ENCODE measurements at regions not wholly inside any gene's neighbourhood (a gene's known extent, or its start where the extent isn't known, plus 50 kb on each side); places are given as distances from the start of the nearest gene placed in this dataset.

DNA sequence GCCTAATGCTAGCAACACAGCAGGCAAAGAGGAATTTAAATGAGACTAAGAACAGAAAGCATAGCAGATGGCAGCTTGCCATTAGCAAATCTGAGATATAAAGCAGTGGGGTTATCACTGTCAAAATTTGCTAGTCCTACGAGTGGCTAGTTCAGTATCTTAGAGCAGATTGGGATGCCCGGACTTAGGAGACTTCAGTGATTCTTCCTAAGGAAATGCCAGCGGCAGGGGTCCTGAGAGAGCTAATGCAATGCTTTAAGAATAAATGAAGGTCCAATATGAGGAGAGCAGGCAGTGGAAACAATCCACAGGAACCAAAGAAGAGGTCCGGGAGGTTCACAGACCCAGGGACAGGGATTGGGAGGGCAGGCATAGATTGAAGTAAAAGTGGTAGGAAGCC is 169.3 kb upstream of the NPSR1 start:
- no peaks in the 10 kb centered on the region for H3K36me3 Mint-ChIP-seq (ENCODE audit: insufficient read depth, unreplicated experiment)
- intact Hi-C loops (cut with micrococcal nuclease), result no loop called here
- H3K27ac Mint-ChIP-seq (ENCODE audit: low read depth, unreplicated experiment), result no peak overlapping the region
- TF ChIP-seq, protein P1, sequence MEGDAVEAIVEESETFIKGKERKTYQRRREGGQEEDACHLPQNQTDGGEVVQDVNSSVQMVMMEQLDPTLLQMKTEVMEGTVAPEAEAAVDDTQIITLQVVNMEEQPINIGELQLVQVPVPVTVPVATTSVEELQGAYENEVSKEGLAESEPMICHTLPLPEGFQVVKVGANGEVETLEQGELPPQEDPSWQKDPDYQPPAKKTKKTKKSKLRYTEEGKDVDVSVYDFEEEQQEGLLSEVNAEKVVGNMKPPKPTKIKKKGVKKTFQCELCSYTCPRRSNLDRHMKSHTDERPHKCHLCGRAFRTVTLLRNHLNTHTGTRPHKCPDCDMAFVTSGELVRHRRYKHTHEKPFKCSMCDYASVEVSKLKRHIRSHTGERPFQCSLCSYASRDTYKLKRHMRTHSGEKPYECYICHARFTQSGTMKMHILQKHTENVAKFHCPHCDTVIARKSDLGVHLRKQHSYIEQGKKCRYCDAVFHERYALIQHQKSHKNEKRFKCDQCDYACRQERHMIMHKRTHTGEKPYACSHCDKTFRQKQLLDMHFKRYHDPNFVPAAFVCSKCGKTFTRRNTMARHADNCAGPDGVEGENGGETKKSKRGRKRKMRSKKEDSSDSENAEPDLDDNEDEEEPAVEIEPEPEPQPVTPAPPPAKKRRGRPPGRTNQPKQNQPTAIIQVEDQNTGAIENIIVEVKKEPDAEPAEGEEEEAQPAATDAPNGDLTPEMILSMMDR (IDR thresholded peaks at IDR 0.05; ENCODE audit: unreplicated experiment), result no peak
- H3K9me3 Mint-ChIP-seq (ENCODE audit: unreplicated experiment), result peaks cover 14% of the 10 kb centered on the region
- no peaks in the 10 kb centered on the region for H3K27me3 Mint-ChIP-seq (ENCODE audit: insufficient read depth, unreplicated experiment)
- DNase-seq (ENCODE audit: unreplicated experiment), result no peak
- ChIA-PET POLR2A (no interaction called here), CTCF (no interaction called here)
- no TSS peak for BruUV-seq (replicated peaks)
- no peaks in the 10 kb centered on the region for H3K4me1 Mint-ChIP-seq (ENCODE audit: insufficient read depth, unreplicated experiment)
- H3K4me3 Mint-ChIP-seq (ENCODE audit: unreplicated experiment), result no peak overlapping the region

DNA sequence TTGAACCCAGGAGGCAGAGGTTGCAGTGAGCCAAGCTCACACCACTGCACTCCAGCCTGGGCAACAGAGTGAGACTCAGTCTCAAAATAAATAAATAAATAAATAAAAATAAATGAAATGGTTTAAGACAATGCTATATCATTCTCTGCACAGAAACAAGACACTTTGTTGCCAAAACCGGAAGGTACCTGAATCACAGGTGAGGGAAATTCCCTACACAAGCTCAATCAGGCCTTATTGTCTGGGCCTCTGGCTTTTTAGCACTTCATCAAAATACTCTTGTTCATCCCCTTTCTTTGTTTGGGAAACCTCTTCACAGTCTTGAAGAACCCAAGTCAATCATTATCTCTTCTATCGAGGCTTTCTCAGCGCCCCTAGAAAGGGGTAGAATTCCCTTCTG is 166.1 kb upstream of the NPSR1 start:
- Mint-ChIP-seq H3K36me3 (ENCODE audit: insufficient read depth, unreplicated experiment) (no peaks in the 10 kb centered on the region), H3K27me3 (ENCODE audit: insufficient read depth, unreplicated experiment) (no peaks in the 10 kb centered on the region), H3K9me3 (ENCODE audit: unreplicated experiment) (peaks cover 8% of the 10 kb centered on the region), H3K4me1 (ENCODE audit: insufficient read depth, unreplicated experiment) (no peaks in the 10 kb centered on the region), H3K4me3 (ENCODE audit: unreplicated experiment) (no peak overlapping the region), H3K27ac (ENCODE audit: low read depth, unreplicated experiment) (no peak overlapping the region)
- TF ChIP-seq, protein P1 (IDR thresholded peaks at IDR 0.05; ENCODE audit: unreplicated experiment), result no peak
- no TSS peak for BruUV-seq (replicated peaks)
- intact Hi-C loops (cut with micrococcal nuclease), result no loop called here
- ChIA-PET CTCF (interaction anchor here (1.1 kb wide), 1 partner anchor 172 kb away, joined by 5 read pairs; no protein-coding TSS in a partner anchor), POLR2A (no interaction called here)
- DNase-seq (ENCODE audit: unreplicated experiment), result no peak

DNA sequence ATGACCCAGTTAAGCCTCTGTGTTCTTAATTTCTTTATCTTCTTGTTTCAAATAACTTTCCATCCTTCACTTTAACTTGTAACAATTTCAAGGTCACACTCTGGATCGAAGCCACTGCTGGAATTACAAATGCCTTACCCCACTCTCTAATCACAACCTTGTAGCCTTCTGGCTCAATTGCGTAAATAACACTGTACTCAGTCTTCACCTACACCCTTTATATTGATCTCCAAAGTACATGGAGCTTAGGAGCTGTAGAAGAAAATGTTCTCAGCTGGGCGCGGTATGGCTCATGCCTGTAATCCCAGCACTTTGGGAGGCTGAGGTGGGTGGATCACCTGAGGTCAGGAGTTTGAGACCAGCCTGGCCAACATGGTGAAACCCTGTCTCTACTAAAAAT is 164.3 kb upstream of the NPSR1 start:
- CTCF ChIA-PET, result interaction anchor here (1.3 kb wide), 1 partner anchor 173 kb away, joined by 3 read pairs; no protein-coding TSS in a partner anchor
- Mint-ChIP-seq H3K27ac (ENCODE audit: low read depth, unreplicated experiment) (no peak overlapping the region), H3K4me1 (ENCODE audit: insufficient read depth, unreplicated experiment) (no peaks in the 10 kb centered on the region), H3K36me3 (ENCODE audit: insufficient read depth, unreplicated experiment) (no peaks in the 10 kb centered on the region), H3K4me3 (ENCODE audit: unreplicated experiment) (no peak overlapping the region), H3K9me3 (ENCODE audit: unreplicated experiment) (peaks cover 8% of the 10 kb centered on the region), H3K27me3 (ENCODE audit: insufficient read depth, unreplicated experiment) (no peaks in the 10 kb centered on the region)
- no TSS peak for BruUV-seq (replicated peaks)
- TF ChIP-seq, protein P1 (IDR thresholded peaks at IDR 0.05; ENCODE audit: unreplicated experiment), result no peak
- no peak for DNase-seq (ENCODE audit: unreplicated experiment)
- POLR2A ChIA-PET, result no interaction called here
- intact Hi-C loops (cut with micrococcal nuclease), result no loop called here

DNA sequence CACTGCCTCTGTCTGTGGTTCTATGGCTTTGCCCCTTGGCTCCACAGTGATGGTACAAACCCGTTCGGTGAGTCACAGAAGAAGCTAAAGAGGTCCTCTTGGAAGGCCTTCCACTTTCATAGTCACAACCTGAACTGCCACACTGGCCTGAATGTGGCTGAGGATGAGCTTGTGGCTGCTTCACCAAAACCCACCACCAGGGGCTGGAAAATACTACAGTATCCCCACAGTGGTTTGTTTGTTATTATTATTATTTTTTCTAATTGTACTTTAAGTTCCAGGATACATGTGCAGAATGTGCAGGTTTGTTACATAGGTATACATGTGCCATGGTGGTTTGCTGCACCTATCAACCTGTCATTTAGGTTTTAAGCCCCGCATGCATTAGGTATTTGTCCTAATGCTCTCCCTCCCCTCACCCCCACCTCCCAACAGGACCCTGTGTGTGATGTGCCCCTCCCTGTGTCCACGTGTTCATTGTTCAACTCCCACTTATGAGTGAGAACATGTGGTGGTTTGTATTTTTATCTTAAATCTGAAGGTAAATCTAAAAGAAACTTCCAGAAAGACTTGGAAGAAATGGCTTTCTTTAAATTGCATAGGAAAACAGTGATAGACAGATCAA is 160.8 kb upstream of the NPSR1 start:
- H3K36me3 Mint-ChIP-seq (ENCODE audit: insufficient read depth, unreplicated experiment), result no peaks in the 10 kb centered on the region
- ChIA-PET POLR2A (interaction anchor here (0.7 kb wide), 1 partner anchor 1119 kb away, joined by 3 read pairs; no protein-coding TSS in a partner anchor), CTCF (interaction anchor here (1.3 to 1.9 kb wide), 3 partner anchors 11 to 35 kb away, joined by 4 to 6 read pairs (median 4); no protein-coding TSS in a partner anchor)
- H3K4me3 Mint-ChIP-seq (ENCODE audit: unreplicated experiment), result no peak overlapping the region
- no peaks in the 10 kb centered on the region for H3K4me1 Mint-ChIP-seq (ENCODE audit: insufficient read depth, unreplicated experiment)
- H3K27ac Mint-ChIP-seq (ENCODE audit: low read depth, unreplicated experiment), result no peak overlapping the region
- BruUV-seq (replicated peaks), result no TSS peak
- TF ChIP-seq, protein P1 (IDR thresholded peaks at IDR 0.05; ENCODE audit: unreplicated experiment), result peak; percentile 35
- H3K27me3 Mint-ChIP-seq (ENCODE audit: insufficient read depth, unreplicated experiment), result no peaks in the 10 kb centered on the region
- peak; percentile 17 for DNase-seq (ENCODE audit: unreplicated experiment)
- H3K9me3 Mint-ChIP-seq (ENCODE audit: unreplicated experiment), result peaks cover 8% of the 10 kb centered on the region
- intact Hi-C loops (cut with micrococcal nuclease), result no loop called here

Data from MCF 10A (cell line).